Thoracic aorta (tissue), 2 donors: ENCODE measurements at regions not wholly inside any gene's neighbourhood (a gene's known extent, or its start where the extent isn't known, plus 50 kb on each side); places are given as distances from the start of the nearest gene placed in this dataset.

Experiments used
- ATAC-seq: fragments of 150-250 bp; one replicate; pipeline ENCODE4 v1.8.0; 2017; ENCODE audit warnings: low read depth; ENCODE audit not compliant: insufficient number of reproducible peaks, low FRiP score
- DNase-seq: peaks from one replicate; pipeline ENCODE4 v3.0.0-alpha.2; 2020; ENCODE audit warnings: low spot score
- H3K27ac ChIP-seq, 2 donors: fragments of 200-600 bp; sonication (generic); 1 replicate in 1 of 2; 2 replicates in 1 of 2; pipeline ENCODE4 v1.5.1; 2016; ENCODE audit warnings: mild to moderate bottlenecking in 2 of 2, moderate library complexity in 2 of 2
- H3K27me3 ChIP-seq: fragments of 200-600 bp; sonication (generic); replicated peaks from 2 replicates; pipeline ENCODE4 v1.6.0; 2016; ENCODE audit warnings: mild to moderate bottlenecking; ENCODE audit not compliant: insufficient read depth
- H3K36me3 ChIP-seq: fragments of 200-600 bp; sonication (generic); one replicate; pipeline ENCODE4 v1.5.1; 2016
- H3K4me1 ChIP-seq, 2 donors: fragments of 200-600 bp; sonication (generic); 1 replicate in 1 of 2; 2 replicates in 1 of 2; pipeline versions ENCODE4 v1.5.1 to v1.6.0; 2016; ENCODE audit warnings: low read depth in 2 of 2, mild to moderate bottlenecking in 1 of 2; ENCODE audit not compliant: control insufficient read depth in 1 of 2
- H3K4me3 ChIP-seq: fragments of 200-600 bp; sonication (generic); 2 replicates; pipeline ENCODE4 v1.5.1; 2016; ENCODE audit warnings: mild to moderate bottlenecking
- H3K9me3 ChIP-seq: fragments of 200-600 bp; sonication (generic); 2 replicates; pipeline ENCODE4 v1.5.1; 2016
- CTCF ChIP-seq: fragments of 200-600 bp; sonication (generic); IDR thresholded peaks from one replicate; pipeline ENCODE4 v1.5.1; 2019; ENCODE audit warnings: antibody characterized with exemption

- H3K36me3 ChIP-seq = no peaks in the 10 kb centered on the region
- no peaks in the 10 kb centered on the region for H3K9me3 ChIP-seq
- ATAC-seq = no peak
- DNase-seq = no peak
- H3K4me3 ChIP-seq = no peak overlapping the region
- H3K27ac ChIP-seq = no peak overlapping the region
- H3K4me1 ChIP-seq = peaks cover 0 to 6% of the 10 kb centered on the region in 2 donors
- no peak for TF ChIP-seq CTCF
- no peaks in the 10 kb centered on the region for H3K27me3 ChIP-seq
Observed at GRCh38 chr6:104607501-104607900, 252.2 kb downstream of the HACE1 start.

GRCh38 chr6:104606361-104606760 is 253.4 kb downstream of the HACE1 start:
- Histone ChIP-seq H3K36me3 (no peaks in the 10 kb centered on the region), H3K9me3 (no peaks in the 10 kb centered on the region), H3K27ac (no peak overlapping the region), H3K4me3 (no peak overlapping the region), H3K27me3 (no peaks in the 10 kb centered on the region), H3K4me1 (peaks cover 3 to 18% of the 10 kb centered on the region in 2 donors)
- no peak for DNase-seq
- TF ChIP-seq CTCF = no peak
- no peak for ATAC-seq

- Histone ChIP-seq H3K9me3 (no peaks in the 10 kb centered on the region), H3K4me3 (no peak overlapping the region), H3K36me3 (no peaks in the 10 kb centered on the region), H3K4me1 (peaks cover 3 to 19% of the 10 kb centered on the region in 2 donors), H3K27ac (no peak overlapping the region), H3K27me3 (no peaks in the 10 kb centered on the region)
- no peak for TF ChIP-seq CTCF
- no peak for DNase-seq
- ATAC-seq = no peak
Observed at GRCh38 chr6:104604685-104605084, 255.0 kb downstream of the HACE1 start.

GRCh38 chr6:104603108-104603745 is 256.5 kb downstream of the HACE1 start:
- DNase-seq = no peak
- no peak for TF ChIP-seq CTCF
- peaks cover 3 to 19% of the 10 kb centered on the region in 2 donors for H3K4me1 ChIP-seq
- H3K4me3 ChIP-seq = no peak overlapping the region
- ATAC-seq = no peak
- H3K36me3 ChIP-seq = no peaks in the 10 kb centered on the region
- no peaks in the 10 kb centered on the region for H3K27me3 ChIP-seq
- no peaks in the 10 kb centered on the region for H3K9me3 ChIP-seq
- H3K27ac ChIP-seq = no peak overlapping the region

- no peak for DNase-seq
- peaks cover 3 to 19% of the 10 kb centered on the region in 2 donors for H3K4me1 ChIP-seq
- no peak for TF ChIP-seq CTCF
- no peak overlapping the region for H3K27ac ChIP-seq
- H3K36me3 ChIP-seq = no peaks in the 10 kb centered on the region
- no peak overlapping the region for H3K4me3 ChIP-seq
- H3K9me3 ChIP-seq = no peaks in the 10 kb centered on the region
- H3K27me3 ChIP-seq = no peaks in the 10 kb centered on the region
- no peak for ATAC-seq
Observed at GRCh38 chr6:104601721-104602120, 258.0 kb downstream of the HACE1 start.
